ENCODE measurements at regions not wholly inside any gene's neighbourhood (a gene's known extent, or its start where the extent isn't known, plus 50 kb on each side); places are given as distances from the start of the nearest gene placed in this dataset.

- no peak for DNase-seq
These were observed 610.2 kb upstream of the NDST4 start for GRCh38 chr4:115723621-115724020.

DNA sequence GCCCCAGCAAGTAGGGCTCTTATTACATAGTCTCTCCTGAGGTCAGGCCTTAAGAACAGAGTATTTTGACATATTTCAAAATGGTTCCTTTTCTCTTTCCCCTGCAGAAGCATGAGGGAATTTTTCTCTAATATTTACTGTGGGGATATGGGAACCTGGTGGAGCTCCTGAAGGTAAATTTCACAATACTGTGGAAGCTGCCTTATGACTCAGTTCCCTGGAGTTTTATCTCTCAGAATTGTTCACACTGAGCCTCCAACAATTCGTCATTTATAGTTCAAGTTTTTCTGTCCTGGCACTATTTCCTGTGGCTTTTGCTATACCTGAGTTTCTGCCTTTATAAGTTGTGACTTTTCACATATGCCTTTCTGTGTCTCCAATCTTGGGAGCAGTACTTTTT, 607.2 kb upstream of the NDST4 start:
- DNase-seq: no peak

- DNase-seq: no peak
These were observed 598.2 kb upstream of the NDST4 start for GRCh38 chr4:115711575-115711974.

- DNase-seq: no peak
These were observed 575.5 kb upstream of the NDST4 start for GRCh38 chr4:115688961-115689360.

- no peak for DNase-seq
These were observed 573.8 kb upstream of the NDST4 start for GRCh38 chr4:115687052-115687755.

GRCh38 chr4:115678425-115678941, 565.1 kb upstream of the NDST4 start:
- DNase-seq: no peak

DNA sequence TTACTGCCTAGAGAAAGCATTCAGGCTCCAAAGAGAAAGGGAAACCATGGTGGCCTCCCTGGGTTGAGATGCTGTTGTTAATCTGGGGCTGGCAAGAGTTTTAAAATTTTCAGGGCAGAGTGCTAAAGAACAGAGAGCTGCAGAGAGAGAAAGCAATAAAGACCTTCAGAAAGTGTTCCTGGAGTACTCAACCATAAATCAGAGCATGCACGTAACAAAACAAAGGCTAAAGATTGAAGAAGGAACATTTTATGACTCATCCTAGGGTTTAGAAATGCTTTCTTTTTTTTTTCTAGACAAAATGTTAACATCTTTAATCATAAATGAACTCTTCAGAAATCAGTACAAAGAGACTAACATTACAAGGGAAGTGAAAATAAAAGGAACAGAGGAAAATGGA, 562.3 kb upstream of the NDST4 start:
- DNase-seq: no peak

GRCh38 chr4:115674485-115674884, 561.1 kb upstream of the NDST4 start:
- DNase-seq: no peak

GRCh38 chr4:115671581-115671980, 558.2 kb upstream of the NDST4 start:
- DNase-seq: no peak

DNA sequence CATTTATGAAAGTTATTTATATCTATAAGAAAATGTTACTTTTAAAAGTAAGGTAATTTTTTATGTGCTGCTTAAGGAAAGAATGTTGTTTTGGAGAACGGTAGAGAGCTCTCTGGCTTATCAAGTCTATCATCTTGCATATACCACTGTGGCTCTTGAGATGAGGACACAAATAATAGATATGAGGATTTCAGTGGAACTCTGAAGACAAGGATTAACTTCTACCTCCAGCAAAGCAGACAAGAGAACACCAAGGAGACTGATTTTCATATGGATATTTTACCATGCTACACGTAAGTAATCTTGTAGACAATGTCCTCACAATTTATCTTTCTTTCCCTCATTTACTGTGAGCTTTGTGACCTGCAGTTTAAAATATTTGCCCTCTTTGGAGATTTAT, 557.5 kb upstream of the NDST4 start:
- no peak for DNase-seq

- DNase-seq: no peak
These were observed 555.0 kb upstream of the NDST4 start for GRCh38 chr4:115668396-115668795.

- no peak for DNase-seq
These were observed 550.9 kb upstream of the NDST4 start for GRCh38 chr4:115664285-115664684.

GRCh38 chr4:115660465-115660864, 547.0 kb upstream of the NDST4 start:
- DNase-seq: no peak

GRCh38 chr4:115657991-115658650, 544.7 kb upstream of the NDST4 start:
- no peak for DNase-seq

DNA sequence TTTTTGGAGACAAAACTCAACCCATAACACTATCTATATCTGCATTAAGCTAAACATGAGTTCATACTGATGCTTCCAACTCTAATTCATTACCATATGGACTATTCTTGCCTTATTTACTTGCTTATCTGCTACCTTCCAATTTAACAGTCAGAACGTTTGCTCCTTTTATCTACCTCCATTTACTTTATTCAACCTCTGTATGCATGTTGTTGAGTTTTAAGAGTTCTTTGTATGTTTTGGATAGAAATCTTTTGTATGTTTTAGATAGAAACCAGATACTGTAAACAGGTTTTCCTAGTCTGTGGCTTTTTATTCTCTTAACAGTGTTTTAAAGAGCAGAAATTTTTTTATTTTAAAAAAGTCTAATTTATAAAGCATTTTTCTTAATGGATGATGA, 542.2 kb upstream of the NDST4 start:
- DNase-seq: no peak

- no peak for DNase-seq
These were observed 535.4 kb upstream of the NDST4 start for GRCh38 chr4:115648786-115649185.

DNA sequence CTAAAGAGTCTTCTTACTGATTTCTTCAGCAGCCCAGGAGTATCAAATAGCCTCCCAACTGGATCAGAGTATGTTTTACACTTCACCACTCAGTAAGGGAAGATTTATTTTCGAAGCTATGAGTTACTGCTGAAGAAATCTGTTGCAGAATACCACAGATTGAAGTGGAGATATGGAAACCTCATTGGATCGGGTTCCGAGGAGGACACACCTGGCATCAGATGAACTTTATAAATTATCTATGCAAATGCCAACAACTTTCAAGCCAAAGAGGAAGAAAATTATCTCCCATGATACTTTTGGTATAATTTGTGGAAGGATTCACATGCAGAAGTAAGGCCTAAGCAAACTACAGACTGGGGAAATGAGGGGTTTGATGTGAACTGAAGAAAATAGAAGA, 515.9 kb upstream of the NDST4 start:
- no peak for DNase-seq

GRCh38 chr4:115609631-115610030, 496.2 kb upstream of the NDST4 start:
- DNase-seq: no peak

GRCh38 chr4:115607311-115607710, 493.9 kb upstream of the NDST4 start:
- DNase-seq: no peak

GRCh38 chr4:115596265-115597001, 483.0 kb upstream of the NDST4 start:
- no peak for DNase-seq

DNA sequence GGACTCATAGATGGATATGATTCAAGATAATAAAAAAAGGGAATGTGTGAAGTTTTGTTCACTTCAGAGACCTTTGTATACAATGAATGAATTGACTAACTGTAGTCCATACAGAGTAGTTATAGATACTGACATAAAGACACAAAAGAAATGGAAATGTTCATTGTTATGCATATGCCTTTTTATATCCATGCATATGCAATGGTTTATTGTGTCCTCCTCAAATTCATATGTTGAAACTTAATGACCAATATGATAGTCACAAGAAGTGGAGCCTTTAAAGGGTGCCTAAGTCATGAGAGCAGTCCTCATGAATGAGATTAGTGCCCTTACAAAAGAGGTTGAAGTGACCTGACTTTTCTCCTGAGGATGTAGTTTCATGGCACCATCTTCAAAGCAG, 467.5 kb upstream of the NDST4 start:
- no peak for DNase-seq

- no peak for DNase-seq
These were observed 462.4 kb upstream of the NDST4 start for GRCh38 chr4:115575851-115576250.

- DNase-seq: no peak
These were observed 449.1 kb upstream of the NDST4 start for GRCh38 chr4:115562506-115562905.

DNA sequence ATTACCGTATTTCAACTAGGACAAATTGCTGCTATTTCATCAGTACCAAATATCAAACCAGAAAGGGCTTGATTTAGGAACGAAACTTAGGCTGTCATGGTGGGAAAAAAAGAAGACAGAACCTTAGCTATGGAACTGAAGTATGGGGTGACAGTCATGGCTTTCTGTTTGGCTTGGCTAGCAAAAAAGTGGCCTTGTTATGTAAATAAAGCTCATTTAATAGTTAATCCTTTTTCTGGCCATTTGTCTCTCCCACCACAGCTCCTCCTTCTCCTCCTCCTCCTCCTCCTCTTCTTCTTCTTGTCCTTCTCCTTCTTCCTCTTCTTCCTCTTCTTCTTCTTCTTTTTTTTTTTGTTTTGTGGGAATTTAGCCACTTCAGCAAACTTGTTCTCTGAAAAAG, 434.7 kb upstream of the NDST4 start:
- no peak for DNase-seq
